ENCODE measurements at regions not wholly inside any gene's neighbourhood (a gene's known extent, or its start where the extent isn't known, plus 50 kb on each side); places are given as distances from the start of the nearest gene placed in this dataset.

- H3K27ac Mint-ChIP-seq (ENCODE audit: unreplicated experiment), result no peak overlapping the region
- no peak for TF ChIP-seq CTCF (IDR thresholded peaks at IDR 0.05; ENCODE audit: insufficient read depth in 1 of 2, low read depth in 1 of 2, low read length in 1 of 2, severe bottlenecking in 1 of 2, unreplicated experiment in 1 of 2)
- H3K36me3 Mint-ChIP-seq (ENCODE audit: insufficient read depth, unreplicated experiment), result peaks cover 6% of the 10 kb centered on the region
- no peaks in the 10 kb centered on the region for H3K9me3 ChIP-seq
- H3K27me3 ChIP-seq (replicated peaks; ENCODE audit: control insufficient read depth, insufficient read depth, low read length), result no peaks in the 10 kb centered on the region
- H3K4me1 ChIP-seq, result no peaks in the 10 kb centered on the region
- ChIA-PET POLR2A (interaction anchor here (0.6 kb wide), 1 partner anchor 22 kb away, joined by 3 read pairs; no protein-coding TSS in a partner anchor), CTCF (interaction anchor here (0.6 to 1.5 kb wide), 2 partner anchors 33 to 49 kb away, joined by 3 to 4 read pairs; no protein-coding TSS in a partner anchor)
- no peak overlapping the region for H3K4me3 ChIP-seq (ENCODE audit: low read depth, low read length)
- H3K27me3 Mint-ChIP-seq (ENCODE audit: insufficient read depth, unreplicated experiment), result no peaks in the 10 kb centered on the region
- BruUV-seq (replicated peaks), result no TSS peak
- H3K4me1 Mint-ChIP-seq (ENCODE audit: low read depth, unreplicated experiment), result peaks cover 7% of the 10 kb centered on the region
- no peaks in the 10 kb centered on the region for H3K36me3 ChIP-seq (ENCODE audit: control insufficient read depth, insufficient read depth, low read length)
- no peak overlapping the region for H3K4me3 Mint-ChIP-seq (ENCODE audit: unreplicated experiment)
- intact Hi-C loops (cut with micrococcal nuclease; ENCODE audit: unreplicated experiment), result no loop called here
- DNase-seq, result no peak
- H3K9me3 Mint-ChIP-seq (ENCODE audit: unreplicated experiment), result no peaks in the 10 kb centered on the region
These were observed 198.8 kb upstream of the KLF14 start for GRCh38 chr7:130932667-130933432.

- Mint-ChIP-seq H3K4me3 (ENCODE audit: unreplicated experiment) (no peak overlapping the region), H3K27ac (ENCODE audit: unreplicated experiment) (no peak overlapping the region), H3K27me3 (ENCODE audit: insufficient read depth, unreplicated experiment) (no peaks in the 10 kb centered on the region), H3K9me3 (ENCODE audit: unreplicated experiment) (no peaks in the 10 kb centered on the region), H3K36me3 (ENCODE audit: insufficient read depth, unreplicated experiment) (peaks cover 6% of the 10 kb centered on the region), H3K4me1 (ENCODE audit: low read depth, unreplicated experiment) (peaks cover 7% of the 10 kb centered on the region)
- ChIA-PET CTCF (no interaction called here), POLR2A (no interaction called here)
- no peak for DNase-seq
- no peaks in the 10 kb centered on the region for H3K36me3 ChIP-seq (ENCODE audit: control insufficient read depth, insufficient read depth, low read length)
- H3K27me3 ChIP-seq (replicated peaks; ENCODE audit: control insufficient read depth, insufficient read depth, low read length), result no peaks in the 10 kb centered on the region
- intact Hi-C loops (cut with micrococcal nuclease; ENCODE audit: unreplicated experiment), result no loop called here
- H3K4me3 ChIP-seq (ENCODE audit: low read depth, low read length), result no peak overlapping the region
- H3K9me3 ChIP-seq, result no peaks in the 10 kb centered on the region
- no TSS peak for BruUV-seq (replicated peaks)
- no peaks in the 10 kb centered on the region for H3K4me1 ChIP-seq
- no peak for TF ChIP-seq CTCF (IDR thresholded peaks at IDR 0.05; ENCODE audit: insufficient read depth in 1 of 2, low read depth in 1 of 2, low read length in 1 of 2, severe bottlenecking in 1 of 2, unreplicated experiment in 1 of 2)
These were observed 199.9 kb upstream of the KLF14 start for GRCh38 chr7:130933919-130934318.

- no peaks in the 10 kb centered on the region for H3K27me3 Mint-ChIP-seq (ENCODE audit: insufficient read depth, unreplicated experiment)
- H3K4me1 ChIP-seq, result no peaks in the 10 kb centered on the region
These were observed 201.7 kb upstream of the KLF14 start for GRCh38 chr7:130935564-130936157.

More at GRCh38 chr7:130935564-130936157, 201.7 kb upstream of the KLF14 start:
- POLR2A ChIA-PET, result no interaction called here
- no TSS peak for BruUV-seq (replicated peaks)
- H3K36me3 ChIP-seq (ENCODE audit: control insufficient read depth, insufficient read depth, low read length), result no peaks in the 10 kb centered on the region
- Mint-ChIP-seq H3K27ac (ENCODE audit: unreplicated experiment) (no peak overlapping the region), H3K36me3 (ENCODE audit: insufficient read depth, unreplicated experiment) (peaks cover 6% of the 10 kb centered on the region), H3K9me3 (ENCODE audit: unreplicated experiment) (no peaks in the 10 kb centered on the region), H3K4me1 (ENCODE audit: low read depth, unreplicated experiment) (peaks cover 19% of the 10 kb centered on the region), H3K4me3 (ENCODE audit: unreplicated experiment) (no peak overlapping the region)
- TF ChIP-seq CTCF (IDR thresholded peaks at IDR 0.05; ENCODE audit: insufficient read depth in 1 of 2, low read depth in 1 of 2, low read length in 1 of 2, severe bottlenecking in 1 of 2, unreplicated experiment in 1 of 2), result no peak
- H3K4me3 ChIP-seq (ENCODE audit: low read depth, low read length), result no peak overlapping the region
- no peak for DNase-seq
- H3K27me3 ChIP-seq (replicated peaks; ENCODE audit: control insufficient read depth, insufficient read depth, low read length), result no peaks in the 10 kb centered on the region
- no peaks in the 10 kb centered on the region for H3K9me3 ChIP-seq
- CTCF ChIA-PET, result interaction anchor here (1.4 kb wide), 1 partner anchor 38 kb away, joined by 4 read pairs; no protein-coding TSS in a partner anchor
- intact Hi-C loops (cut with micrococcal nuclease; ENCODE audit: unreplicated experiment), result no loop called here
